HG02623 (cell line): ENCODE measurements at regions not wholly inside any gene's neighbourhood (a gene's known extent, or its start where the extent isn't known, plus 50 kb on each side); places are given as distances from the start of the nearest gene placed in this dataset.

Experiments
- ATAC-seq: cut with Tn5 transposase; IDR thresholded peaks from one replicate; pipeline ENCODE4 v1.9.1; 2021; ENCODE audit warnings: moderate library complexity; ENCODE audit not compliant: unreplicated experiment

DNA sequence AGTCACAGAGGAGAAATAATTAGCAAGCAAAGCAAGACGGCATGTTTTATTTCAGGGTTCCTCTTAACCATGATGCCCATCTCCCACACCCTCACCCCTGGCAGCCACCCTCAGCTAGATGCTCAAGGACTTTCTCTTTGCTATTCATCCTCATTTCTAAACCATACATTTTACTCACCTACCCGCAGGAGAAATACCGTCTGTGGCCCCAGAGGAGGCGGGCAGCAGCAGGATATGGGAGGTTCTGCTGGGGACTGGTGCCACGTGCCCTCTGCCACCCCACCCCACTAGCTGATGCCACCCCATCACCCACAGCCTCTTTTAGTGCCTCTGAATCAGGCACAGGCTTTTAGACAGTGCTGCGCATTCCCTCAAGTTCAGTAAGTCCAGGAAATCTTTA lies 168.7 kb upstream of the ITGB1 start:
- ATAC-seq: no peak

DNA sequence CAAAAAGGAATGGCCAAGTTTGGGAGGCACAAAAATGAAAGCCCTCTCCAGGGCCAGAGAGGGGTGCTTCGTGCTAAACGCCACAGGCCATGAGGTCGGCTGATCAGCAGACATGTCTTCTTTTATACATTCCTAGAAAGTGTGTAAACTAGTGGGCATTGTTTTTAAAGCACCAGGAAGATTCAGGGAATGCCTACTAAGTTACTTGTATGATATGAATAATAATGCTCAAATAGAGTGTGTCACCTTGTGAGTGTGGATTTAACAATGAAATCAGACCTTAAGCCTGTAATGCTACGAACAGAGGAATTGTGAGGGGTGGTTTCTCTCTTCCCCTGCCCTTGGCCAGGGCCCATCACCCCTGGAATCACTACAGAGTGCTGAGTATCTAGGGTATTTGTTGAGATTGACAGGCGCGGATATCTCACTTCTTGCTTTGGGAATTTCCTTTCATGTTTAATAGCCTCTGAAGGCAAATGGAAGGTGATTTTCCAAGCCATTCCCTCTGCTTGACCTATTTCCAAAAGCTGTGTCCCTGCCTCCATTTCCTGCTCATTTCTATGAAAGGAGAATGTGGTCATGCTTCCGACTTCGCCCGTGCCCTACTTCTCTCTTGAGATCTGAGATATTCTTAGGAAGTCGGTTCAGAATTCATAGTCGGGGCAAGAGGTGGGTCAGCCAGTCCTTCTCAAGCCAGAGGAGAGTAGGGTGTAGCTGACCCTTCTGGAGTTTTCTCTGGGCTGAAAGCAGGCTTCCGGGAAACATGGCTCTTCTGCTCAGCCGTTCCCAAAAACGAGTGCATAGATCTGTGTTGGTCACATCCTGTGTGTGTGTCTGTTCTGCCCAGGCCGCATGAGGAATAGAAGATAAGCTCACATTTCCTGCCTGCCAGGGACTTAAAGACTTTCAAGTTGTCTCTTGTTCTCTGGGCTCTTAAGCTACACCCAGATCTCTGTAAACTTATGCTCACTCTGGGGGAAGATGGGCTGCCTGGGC lies 167.8 kb upstream of the ITGB1 start:
- ATAC-seq: no peak

DNA sequence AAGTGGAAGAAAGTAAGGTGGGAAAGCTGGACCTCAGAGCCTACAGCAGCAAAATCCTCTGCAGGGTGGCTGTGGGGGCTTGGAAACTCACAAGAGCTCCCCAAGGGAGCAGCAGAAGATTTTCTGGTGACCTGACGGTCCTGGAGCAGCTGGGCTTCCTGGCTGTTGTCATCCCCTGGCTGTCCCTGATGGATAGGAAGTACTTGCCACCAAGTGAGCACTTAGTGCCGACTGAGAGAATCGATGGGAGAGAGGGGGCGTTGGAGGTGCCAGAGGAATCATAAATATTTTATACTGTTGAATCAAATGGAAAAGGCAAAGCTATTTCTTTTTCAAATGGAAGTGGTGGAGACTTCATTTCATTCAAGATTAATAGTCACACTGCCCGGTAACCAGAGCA lies 167.1 kb upstream of the ITGB1 start:
- ATAC-seq: no peak

DNA sequence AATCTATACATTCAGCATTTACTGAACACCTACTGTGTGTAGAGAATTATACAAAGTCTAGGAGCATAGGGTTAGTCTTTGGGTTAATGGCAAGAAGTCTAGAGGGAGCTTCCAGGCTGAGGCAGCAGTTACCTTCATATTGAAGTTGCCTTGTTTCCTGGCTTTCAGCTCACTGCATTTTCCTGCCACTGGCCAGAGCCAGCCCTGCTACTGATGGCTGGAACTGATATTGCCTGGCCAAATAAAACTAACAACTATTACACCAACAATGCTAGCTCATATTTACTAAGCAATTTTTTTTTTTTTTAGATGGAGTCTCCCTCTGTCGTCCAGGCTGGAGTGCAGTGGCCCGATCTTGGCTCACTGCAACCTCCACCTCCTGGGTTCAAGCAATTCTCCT lies 165.7 kb upstream of the ITGB1 start:
- ATAC-seq: no peak

DNA sequence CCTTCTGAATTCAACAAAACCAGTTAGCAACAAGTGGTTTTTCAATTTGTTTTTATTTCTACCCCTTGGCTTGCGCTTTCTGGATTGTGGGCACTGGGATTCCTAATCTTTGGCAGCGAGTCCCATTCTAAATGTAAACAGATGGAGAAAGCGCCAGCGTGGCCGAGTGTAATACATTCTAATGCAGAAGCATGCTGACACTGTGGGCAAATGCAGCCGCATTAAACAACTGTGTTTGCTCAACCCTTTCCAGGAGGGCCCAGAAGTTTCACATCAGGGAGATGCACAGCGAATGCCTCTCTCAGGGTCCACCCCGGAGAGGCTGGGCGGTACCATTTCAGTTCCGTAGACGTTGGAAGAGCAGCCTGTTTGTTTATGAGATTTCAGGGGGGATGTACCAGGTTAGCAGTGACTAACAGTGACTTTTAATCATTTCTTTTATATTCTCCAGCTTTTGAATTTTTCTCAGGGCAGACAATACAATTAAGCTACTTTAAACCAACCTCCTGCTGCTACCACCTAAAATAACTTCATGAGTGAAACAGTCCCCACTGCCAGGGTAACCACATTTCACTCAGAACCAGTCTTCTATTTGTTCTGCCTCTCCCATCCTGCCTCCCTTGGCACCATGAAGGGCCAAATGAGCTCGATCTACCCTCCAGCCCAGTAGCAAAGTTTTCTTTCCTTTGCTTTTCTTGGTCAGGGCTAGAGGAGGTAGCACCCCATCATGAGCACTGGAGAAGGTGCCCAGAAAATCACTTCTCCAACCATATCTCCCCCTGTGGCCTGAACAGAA lies 164.2 kb upstream of the ITGB1 start:
- ATAC-seq: no peak

DNA sequence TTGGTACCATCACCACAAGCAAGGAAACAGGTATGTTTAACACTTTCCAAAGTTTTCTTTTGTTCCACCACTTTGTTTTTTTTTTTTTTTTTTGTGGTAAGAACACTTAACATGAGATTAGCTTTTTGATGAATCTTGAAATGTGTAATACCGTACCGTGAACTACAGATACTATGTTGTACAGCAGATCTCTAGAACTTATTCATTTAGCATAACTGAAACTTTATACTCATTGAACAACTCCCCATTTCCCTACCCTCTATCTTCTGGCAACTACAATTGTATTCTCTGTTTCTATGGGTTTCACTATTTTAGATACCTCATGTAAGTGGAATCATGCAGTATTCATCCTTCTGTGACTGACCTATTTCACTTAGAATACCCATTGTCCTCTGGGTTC lies 162.7 kb upstream of the ITGB1 start:
- ATAC-seq: peak; percentile 45

DNA sequence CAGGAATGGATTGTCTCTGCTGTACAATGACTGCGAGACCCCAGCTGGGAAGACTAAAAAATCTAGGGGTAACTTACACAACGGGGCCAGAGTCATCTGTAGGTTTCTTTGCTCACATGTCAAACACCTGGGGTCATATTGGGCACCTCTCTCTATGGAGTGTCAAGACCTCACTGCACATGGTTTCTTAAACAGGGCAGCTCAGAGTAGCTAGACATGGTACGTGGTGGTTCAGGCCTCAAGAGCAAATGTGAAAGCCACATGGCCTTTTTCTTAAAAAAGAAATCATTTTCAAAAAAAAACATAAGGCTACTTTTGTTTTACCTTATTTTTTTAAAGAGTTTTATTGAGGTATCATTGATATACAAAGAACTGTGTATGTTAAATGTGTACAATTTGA lies 162.2 kb upstream of the ITGB1 start:
- no peak for ATAC-seq

DNA sequence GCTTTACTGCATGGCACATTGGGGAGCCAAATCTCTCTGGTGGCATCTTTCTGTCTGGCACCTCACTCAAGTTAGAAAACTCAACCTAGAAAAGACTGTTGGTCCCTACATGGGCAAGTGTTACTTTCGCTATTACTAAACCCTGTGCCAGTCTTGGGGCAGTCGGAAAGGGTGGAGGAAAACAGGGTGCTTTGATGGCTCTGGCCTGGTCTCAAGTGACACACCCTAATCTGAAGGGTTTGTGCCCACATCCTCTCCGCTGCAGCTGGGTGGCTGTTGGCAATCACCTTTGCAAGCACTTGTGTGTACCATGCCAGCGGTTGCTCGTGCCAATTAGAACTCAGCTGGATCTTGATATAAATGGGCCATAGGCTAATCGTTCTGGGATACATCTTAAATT lies 159.8 kb upstream of the ITGB1 start:
- ATAC-seq: no peak

DNA sequence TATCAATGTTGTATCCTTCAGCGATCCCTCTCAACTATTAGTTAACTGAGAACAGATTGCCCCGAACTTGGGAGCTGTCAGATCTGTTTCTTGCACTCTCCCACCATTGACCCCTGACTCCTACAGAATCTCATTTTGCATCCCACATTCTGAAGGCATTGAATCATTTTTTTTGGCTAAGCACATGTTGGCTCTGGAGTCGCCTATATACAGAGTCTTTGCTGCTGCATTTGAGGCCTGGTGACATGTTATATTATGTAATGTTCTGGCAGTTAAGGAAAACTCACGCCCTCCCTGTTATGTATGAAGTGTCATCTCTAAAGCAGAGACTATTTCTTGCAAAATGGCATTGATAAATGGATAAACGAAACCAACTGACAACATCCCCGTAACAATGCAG lies 159.2 kb upstream of the ITGB1 start:
- ATAC-seq: no peak

DNA sequence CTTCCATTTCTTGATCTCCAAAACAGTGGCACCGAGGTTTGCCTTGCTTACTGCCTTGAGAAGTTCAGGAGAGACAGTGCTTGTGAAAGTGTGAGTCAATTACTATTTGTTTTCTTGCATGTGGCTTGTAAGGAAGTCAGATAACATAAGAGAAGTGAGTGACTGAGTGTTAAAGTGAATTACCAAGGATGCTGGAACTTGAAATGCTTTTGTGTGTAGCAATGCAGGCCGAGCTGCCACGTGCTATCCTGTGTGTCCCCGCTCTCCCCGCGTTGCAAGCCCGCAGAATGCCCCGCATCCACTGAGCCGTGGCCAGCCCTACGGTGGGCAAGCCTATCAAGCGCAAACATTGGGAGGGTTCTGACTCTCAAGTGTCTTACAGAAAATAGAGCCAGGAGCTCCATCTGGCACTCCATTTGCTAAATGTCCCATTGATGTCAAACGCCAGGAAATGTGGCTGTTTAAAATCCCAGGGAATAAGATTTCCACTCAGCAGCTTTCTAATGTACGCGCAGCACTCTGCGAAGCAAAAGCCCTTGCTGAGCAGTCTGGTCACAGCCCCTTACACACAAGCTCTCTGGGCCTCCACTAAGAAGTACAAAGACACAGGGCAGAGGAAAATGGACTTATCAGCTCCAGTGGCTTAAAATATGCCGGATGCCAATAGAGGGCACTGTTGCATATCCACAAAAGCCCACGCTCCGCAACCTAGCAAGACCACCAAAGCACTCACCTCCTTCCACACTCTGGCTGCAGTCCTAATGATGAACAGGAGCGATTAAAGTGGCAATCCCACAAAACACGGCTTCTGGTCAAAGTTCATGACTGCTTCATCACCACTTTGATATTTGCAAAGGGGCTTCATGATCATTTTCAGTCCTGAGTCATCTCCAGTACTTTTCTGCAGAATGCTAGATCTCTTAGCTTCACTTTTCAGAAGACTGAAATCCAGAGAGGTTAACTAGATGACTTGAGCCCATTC lies 158.0 kb upstream of the ITGB1 start:
- ATAC-seq: no peak

DNA sequence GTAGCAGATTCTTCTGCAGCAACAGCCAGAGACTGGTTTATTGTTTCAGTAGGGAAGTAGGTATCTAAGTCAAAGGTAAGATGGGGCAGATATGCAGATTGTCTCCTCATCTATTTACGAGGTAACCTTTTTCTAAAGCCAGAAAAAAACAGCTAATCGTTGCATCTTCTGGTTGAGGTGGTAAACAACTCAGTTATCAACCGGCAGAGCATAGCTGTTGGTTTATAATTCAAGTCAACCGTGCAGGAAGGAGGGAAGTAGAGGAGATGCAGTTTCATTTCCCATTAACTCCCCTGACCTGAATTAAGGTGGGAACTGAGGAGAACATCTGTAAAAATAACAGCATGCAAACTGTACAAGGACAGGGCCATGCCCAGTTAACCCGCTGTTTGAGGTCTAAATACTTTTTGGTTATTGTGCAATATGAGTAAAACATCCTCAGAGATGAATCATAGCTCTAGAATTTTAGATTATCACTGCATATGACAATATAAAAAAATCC lies 156.5 kb upstream of the ITGB1 start:
- ATAC-seq: no peak

DNA sequence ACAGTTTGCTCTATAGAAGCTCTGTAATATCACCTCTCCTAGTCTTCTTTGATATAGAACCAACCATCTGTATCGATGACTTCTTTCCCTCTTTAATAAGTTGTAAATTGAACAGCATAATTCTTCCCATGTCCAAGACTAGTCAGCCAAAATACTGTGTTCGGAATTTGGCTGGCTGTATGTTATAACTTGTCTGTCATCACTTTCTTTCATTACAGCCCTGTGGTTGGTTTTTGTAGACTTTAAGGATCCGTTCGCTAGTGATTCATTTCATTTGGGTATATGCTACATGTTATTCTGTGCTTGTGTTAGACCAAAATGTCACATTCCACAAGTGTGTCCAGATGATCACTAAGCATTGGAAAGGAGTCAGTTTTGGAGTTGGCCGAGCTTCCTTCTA lies 155.4 kb upstream of the ITGB1 start:
- ATAC-seq: no peak

DNA sequence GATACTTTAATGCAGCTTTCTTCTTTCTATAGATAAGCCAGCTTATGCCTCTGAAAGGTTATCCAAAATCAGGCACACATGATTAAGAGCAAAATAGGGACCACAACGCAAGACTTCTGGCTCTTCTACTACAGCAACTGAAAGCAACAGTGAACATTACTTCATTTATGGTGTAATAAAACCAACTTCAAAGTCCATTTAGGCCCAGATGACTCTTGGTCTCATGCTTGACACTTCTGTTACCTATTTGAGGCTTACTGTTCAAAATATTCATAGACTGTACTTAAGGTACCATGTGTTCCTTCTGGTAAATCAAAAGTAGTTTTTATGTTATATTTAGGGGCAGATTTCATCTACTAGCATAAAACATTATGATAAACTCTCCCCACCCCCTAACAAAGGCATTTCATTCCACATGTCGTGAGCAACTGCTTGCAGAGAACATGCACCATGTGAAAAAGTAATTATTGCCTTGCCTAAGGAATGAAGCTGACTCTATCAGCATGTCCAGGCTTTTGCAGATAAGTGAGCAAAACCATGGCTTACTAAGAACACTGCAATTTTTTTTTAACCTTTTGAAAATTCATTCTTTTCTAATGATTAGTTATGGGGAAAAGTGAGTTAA lies 154.9 kb upstream of the ITGB1 start:
- ATAC-seq: no peak

DNA sequence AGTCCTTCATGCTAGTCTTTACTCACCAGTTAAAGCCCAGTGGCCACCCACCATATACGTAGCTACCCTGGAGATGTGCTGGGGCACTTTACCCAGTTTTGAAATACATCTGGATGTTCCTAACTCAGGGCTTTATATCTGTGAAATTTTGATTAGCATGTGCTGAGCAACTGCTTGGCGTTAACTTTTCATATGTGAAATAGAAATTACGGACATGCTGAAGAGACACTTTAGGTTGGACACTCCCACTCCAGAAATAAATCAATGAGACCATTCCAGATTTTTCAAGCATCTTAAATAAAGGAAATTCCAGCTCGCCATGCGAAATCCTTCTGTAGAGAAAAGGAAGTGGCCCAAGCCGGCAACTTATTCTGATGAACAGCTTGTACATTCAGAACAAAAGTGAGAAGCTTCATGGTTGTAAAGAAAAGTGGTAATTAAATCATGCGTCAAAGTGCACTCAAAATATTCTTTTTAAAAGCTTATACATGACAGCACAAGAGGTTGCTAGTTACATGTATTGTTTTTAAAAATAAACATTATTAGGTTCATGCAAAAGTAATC lies 153.5 kb upstream of the ITGB1 start:
- ATAC-seq: no peak

DNA sequence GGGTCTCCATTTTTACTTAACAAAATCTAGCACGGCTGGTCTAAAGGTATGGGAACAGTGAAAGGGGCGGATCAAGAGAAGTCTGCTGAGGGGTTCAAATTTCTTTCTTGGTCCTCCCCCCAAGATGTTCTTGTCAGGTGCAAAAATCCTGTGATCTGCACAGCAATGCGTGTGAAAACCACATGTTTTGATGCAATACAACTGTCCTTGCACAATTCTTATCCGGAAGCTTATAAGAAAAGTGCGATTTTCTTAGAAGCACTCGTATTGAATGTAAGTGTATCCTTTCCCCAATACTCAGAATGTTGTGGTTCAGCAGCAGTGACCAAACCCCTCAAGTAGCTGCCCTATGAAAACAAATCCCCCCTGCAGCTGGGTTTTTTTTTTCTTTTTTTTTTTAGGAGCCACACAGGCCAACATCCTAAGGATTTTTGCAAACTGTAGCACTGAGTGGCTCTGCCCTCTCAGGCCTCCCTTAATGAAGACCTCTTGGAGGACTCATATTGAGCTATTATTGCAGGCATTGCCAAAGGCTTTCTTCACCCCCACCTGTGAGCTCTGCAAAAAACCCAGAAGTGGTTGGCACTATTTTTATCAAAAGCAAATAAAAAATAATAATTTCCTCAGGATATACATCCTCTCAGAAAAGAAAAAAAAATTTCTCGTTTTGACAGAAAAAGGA lies 151.9 kb upstream of the ITGB1 start:
- ATAC-seq: no peak

DNA sequence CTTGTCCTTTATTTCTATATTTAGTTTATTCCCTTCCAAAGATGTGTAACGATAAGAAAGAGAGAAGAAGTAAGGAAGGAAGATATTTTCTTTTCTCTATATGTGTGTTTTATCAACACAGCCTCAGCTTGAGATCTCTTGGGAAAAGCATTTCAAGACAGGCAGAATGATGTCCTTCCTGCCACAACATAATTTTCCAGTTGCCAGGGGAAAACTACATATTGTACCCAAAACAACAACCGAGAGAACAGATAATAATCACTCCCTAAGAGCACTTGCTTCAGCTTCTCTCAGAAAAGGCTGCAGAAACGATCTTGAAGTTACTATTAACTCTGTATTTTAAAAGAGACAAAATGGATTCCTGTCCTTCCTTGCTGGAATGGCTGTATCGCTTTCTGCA lies 151.4 kb upstream of the ITGB1 start:
- no peak for ATAC-seq

DNA sequence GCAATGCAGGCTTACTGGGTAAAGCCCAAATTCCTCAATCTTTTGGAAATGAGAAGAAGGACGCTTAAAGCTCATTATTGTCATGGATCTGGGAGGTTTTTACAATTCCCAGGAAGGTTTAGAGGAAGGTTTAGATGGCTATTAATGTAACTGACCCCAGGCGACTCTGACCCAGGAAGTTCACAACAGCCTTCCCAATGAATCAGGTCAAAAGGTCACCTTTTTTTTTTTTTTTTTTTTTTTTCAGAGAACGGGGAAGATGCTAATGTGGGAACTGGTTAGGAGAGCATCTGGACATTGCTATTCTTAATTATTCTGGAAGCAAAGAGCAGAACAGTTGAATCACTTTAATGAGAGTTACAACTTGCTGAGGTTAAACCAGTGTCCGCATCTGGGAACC lies 149.9 kb upstream of the ITGB1 start:
- no peak for ATAC-seq

DNA sequence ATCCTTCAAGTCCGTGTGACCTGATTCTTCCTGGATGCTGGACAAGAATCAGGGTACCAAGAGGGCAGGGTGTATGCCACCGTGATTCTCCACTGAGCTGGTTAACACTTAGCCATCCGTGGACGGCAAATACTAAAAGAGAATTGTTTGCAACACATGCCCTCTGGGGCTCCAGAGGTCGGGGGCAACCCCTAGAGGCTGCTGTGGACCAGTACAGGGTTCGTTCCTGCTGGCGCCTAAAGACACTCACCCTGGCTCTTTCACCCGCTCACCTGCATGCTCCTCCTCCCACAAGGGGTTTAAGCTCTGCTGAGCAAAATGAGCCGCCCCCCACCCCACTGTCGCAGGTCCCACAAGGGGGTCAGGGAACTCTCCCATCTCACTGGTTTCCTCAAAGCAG lies 148.7 kb upstream of the ITGB1 start:
- no peak for ATAC-seq

DNA sequence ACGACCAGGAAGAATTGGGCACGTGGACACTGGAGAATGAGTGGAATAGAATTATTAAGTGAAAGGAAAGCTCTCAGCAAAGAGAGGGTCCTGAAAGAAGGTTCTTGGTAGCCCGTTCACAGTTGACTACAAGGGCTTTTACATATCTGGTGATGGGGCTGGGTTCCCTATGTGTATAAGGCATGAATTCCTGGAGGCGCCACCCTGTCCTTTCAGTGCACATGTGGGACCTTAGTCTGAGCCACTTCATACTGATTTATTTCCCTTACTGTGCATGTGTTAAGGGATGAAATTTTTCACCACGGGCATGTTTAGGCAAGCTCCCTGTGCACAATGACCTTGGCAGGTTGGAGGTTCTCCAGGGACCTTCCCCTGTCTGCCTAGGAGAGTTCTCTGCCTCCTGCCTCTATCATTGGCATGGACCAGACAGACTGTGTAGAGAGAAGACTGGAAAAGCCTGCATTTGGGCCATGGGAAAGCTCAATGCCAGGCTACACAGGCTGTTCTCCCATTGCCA lies 145.9 kb upstream of the ITGB1 start:
- ATAC-seq: no peak
